ENCODE measurements at regions not wholly inside any gene's neighbourhood (a gene's known extent, or its start where the extent isn't known, plus 50 kb on each side); places are given as distances from the start of the nearest gene placed in this dataset.

GRCh38 chr2:117714745-117715417, 99.6 kb upstream of the DDX18 start:
- DNase-seq: no peak
- ATAC-seq (ENCODE audit: insufficient read depth, low read depth): no peak
- no peaks in the 10 kb centered on the region for H3K79me2 ChIP-seq (ENCODE audit: insufficient read depth, low read length)

GRCh38 chr2:117716505-117716904, 98.0 kb upstream of the DDX18 start:
- Histone ChIP-seq H3K79me2 (ENCODE audit: insufficient read depth, low read length) (no peaks in the 10 kb centered on the region), H3K27ac (ENCODE audit: low read length) (no peak overlapping the region), H3K4me1 (ENCODE audit: insufficient read depth, low read length) (no peaks in the 10 kb centered on the region), H3K4me2 (ENCODE audit: insufficient read depth, low read length) (no peak overlapping the region), H3K4me3 (ENCODE audit: low read depth in 1 of 2, low read length in 2 of 2) (no peak overlapping the region), H2AFZ (ENCODE audit: low read depth, low read length) (no peak overlapping the region), H3K9ac (ENCODE audit: low read depth, low read length) (no peak overlapping the region), H3K9me3 (ENCODE audit: insufficient read depth, low read length, severe bottlenecking) (no peaks in the 10 kb centered on the region), H4K20me1 (ENCODE audit: insufficient read depth, low read length) (no peaks in the 10 kb centered on the region), H3K36me3 (ENCODE audit: insufficient read depth, low read length) (no peaks in the 10 kb centered on the region), H3K27me3 (ENCODE audit: insufficient read depth, low read length, poor library complexity) (no peaks in the 10 kb centered on the region)
- TF ChIP-seq CTCF (IDR thresholded peaks at IDR 0.05; ENCODE audit: borderline replicate concordance, extremely low read depth, low read length, poor library complexity, severe bottlenecking): no peak
- TF ChIP-seq EZH2 (IDR thresholded peaks at IDR 0.05; ENCODE audit: borderline replicate concordance, low read depth, low read length, severe bottlenecking): no peak
- no peak for ATAC-seq (ENCODE audit: insufficient read depth, low read depth)
- no peak for DNase-seq

More at GRCh38 chr2:117714745-117715417, 99.6 kb upstream of the DDX18 start:
- Histone ChIP-seq H3K9ac (ENCODE audit: low read depth, low read length) (no peak overlapping the region), H4K20me1 (ENCODE audit: insufficient read depth, low read length) (no peaks in the 10 kb centered on the region), H3K27ac (ENCODE audit: low read length) (no peak overlapping the region), H2AFZ (ENCODE audit: low read depth, low read length) (no peak overlapping the region), H3K4me3 (ENCODE audit: low read depth in 1 of 2, low read length in 2 of 2) (no peak overlapping the region), H3K4me1 (ENCODE audit: insufficient read depth, low read length) (no peaks in the 10 kb centered on the region), H3K36me3 (ENCODE audit: insufficient read depth, low read length) (no peaks in the 10 kb centered on the region), H3K9me3 (ENCODE audit: insufficient read depth, low read length, severe bottlenecking) (no peaks in the 10 kb centered on the region), H3K4me2 (ENCODE audit: insufficient read depth, low read length) (no peak overlapping the region), H3K27me3 (ENCODE audit: insufficient read depth, low read length, poor library complexity) (no peaks in the 10 kb centered on the region)
- TF ChIP-seq EZH2 (IDR thresholded peaks at IDR 0.05; ENCODE audit: borderline replicate concordance, low read depth, low read length, severe bottlenecking): no peak
- no peak for TF ChIP-seq CTCF (IDR thresholded peaks at IDR 0.05; ENCODE audit: borderline replicate concordance, extremely low read depth, low read length, poor library complexity, severe bottlenecking)

- no peak for TF ChIP-seq CTCF (IDR thresholded peaks at IDR 0.05; ENCODE audit: borderline replicate concordance, extremely low read depth, low read length, poor library complexity, severe bottlenecking)
- no peak for TF ChIP-seq EZH2 (IDR thresholded peaks at IDR 0.05; ENCODE audit: borderline replicate concordance, low read depth, low read length, severe bottlenecking)
- Histone ChIP-seq H3K79me2 (ENCODE audit: insufficient read depth, low read length) (no peaks in the 10 kb centered on the region), H3K27ac (ENCODE audit: low read length) (no peak overlapping the region), H2AFZ (ENCODE audit: low read depth, low read length) (no peak overlapping the region), H3K9ac (ENCODE audit: low read depth, low read length) (no peak overlapping the region), H3K4me2 (ENCODE audit: insufficient read depth, low read length) (no peak overlapping the region), H3K27me3 (ENCODE audit: insufficient read depth, low read length, poor library complexity) (no peaks in the 10 kb centered on the region), H4K20me1 (ENCODE audit: insufficient read depth, low read length) (no peaks in the 10 kb centered on the region), H3K4me3 (ENCODE audit: low read depth in 1 of 2, low read length in 2 of 2) (no peak overlapping the region), H3K4me1 (ENCODE audit: insufficient read depth, low read length) (peaks cover 2% of the 10 kb centered on the region; the same call in 1 of the 2 replicates), H3K9me3 (ENCODE audit: insufficient read depth, low read length, severe bottlenecking) (no peaks in the 10 kb centered on the region), H3K36me3 (ENCODE audit: insufficient read depth, low read length) (no peaks in the 10 kb centered on the region)
- ATAC-seq (ENCODE audit: insufficient read depth, low read depth) (no peak), DNase-seq (no peak)
These were observed 97.4 kb upstream of the DDX18 start for GRCh38 chr2:117717072-117717471.

Measured in DND-41 (cell line).